ENCODE measurements at regions not wholly inside any gene's neighbourhood (a gene's known extent, or its start where the extent isn't known, plus 50 kb on each side); places are given as distances from the start of the nearest gene placed in this dataset.
A peak's percentile ranks its signal among the peaks of the same experiment; 100 is the strongest.
"Not testable (repeated sequence)": the region's sequence is repeated elsewhere in the genome, so short reads cannot be mapped to it uniquely, and the experiment has no call there.

DNA sequence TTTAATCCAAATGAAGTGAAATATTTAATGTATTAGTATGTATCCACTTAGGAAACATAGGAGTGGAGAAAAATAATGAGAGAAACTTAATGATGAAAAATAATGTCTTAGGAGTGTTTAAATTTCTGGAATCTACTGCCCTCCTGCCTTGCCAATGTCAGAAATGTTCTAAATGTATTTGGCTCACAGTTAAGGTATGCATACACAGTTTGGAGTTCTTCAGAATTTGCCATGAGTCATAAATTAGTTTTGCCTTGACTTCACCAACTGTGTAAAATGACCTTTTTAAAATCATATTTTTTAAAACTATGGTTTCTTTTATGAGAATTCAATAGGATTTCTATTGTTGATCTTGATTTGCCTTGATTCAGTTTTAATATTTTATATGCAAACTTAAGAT is 191.7 kb upstream of the HSF2 start:
- no peak for FAIRE-seq

DNA sequence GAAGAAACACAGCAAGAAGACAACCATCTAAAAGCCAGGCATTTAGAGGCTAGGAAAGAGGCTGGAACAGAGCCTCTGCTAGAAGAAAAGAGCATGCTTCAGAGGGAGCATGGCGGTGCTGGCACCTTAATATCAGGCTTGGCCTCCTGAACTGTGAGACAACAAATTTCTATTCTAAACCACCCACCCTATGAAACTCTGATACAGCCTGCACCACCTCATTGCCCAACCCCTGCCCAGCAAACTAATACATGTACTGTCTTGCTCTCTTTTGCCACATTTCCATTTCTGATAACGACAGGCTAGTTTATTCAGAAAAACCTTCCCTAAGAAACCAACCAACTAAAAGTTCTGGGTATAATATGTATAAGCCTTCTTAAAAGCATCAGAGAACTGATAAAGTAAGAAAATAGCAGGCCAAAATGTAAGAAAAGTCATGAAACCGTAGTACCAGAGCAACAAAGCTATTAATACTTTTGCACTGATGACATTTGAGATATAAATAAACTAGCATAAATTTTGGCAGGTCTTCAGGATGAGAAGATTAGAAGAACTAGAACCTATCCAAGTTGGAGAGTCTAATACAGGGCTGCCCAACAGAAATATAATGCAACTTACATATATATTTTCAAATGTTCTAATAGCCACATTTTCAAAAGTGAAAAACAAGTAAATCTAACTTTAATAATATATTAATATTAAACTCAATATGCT is 184.7 kb upstream of the HSF2 start:
- FAIRE-seq: no peak

DNA sequence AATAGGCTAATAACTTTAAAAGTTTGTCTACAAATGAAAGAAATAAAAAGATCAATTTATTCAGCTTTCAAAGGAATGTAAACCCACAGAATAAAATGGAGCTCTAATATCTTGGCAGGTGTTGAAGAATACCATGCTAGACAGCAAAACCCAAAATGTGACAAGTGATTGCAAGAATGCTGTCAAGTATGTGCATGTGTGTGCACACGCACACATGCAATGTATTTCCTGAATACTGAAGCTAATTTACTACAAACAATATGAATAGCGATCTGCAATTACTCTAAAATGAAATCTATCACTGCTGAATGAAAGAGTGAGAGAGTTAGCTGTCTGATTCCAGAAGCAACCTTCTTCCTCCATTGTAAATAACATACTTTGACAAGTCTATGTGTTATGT is 179.2 kb upstream of the HSF2 start:
- FAIRE-seq: no peak

DNA sequence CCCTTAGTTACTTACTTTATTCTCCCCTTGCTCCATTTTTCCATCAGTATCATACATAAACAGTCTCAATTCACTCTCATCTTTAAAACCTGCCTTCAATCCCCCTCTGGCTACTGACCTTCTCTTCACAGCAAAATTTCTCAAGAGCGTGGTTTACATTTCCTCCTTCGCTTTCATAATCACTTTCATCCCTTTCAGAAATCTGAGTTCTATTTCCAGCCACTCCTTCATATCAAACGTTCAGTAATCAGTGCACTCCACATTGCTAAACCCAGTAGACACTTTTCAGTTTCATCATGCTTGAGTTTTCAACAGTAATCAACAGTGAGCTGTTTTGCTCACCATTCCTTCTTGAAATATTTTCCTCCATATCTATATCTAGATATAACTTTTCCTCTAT is 176.7 kb upstream of the HSF2 start:
- FAIRE-seq: no peak

DNA sequence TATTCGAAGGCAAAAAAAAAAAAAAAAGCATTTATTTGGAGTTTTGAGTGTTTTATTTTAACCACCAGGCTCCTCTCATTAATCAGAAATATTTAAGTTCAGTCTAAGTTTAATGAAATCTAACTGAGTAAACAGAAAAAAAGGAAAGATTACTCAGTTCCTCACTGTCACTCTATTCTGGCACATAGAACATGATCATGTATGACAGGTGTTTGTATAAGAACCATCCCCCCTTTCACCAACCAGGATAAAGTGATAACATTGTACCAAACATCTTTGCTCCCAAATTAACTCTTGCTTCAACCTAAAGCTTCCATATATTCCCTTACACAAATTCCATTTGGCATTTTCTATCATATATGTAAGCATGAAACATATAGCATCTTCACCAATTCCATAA is 176.2 kb upstream of the HSF2 start:
- FAIRE-seq: no peak

DNA sequence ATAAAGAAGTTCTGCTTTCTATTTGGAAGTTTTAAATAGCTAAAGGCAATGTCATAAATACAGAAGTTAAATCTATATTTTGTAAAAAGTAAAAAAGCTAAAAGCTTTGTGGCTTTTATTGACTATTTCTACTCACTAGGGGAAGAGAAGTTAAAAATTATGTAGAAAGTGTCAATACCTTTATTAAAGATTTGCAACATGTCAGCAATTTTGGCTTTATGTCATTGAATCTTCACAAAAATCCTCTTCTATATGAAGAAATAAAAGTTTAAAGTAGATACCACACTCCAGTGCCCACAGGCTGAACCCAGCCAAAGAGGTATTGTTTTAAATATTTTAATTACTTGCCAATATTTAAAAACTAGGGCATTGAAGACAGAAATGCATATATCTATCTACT is 160.6 kb upstream of the HSF2 start:
- no peak for FAIRE-seq

DNA sequence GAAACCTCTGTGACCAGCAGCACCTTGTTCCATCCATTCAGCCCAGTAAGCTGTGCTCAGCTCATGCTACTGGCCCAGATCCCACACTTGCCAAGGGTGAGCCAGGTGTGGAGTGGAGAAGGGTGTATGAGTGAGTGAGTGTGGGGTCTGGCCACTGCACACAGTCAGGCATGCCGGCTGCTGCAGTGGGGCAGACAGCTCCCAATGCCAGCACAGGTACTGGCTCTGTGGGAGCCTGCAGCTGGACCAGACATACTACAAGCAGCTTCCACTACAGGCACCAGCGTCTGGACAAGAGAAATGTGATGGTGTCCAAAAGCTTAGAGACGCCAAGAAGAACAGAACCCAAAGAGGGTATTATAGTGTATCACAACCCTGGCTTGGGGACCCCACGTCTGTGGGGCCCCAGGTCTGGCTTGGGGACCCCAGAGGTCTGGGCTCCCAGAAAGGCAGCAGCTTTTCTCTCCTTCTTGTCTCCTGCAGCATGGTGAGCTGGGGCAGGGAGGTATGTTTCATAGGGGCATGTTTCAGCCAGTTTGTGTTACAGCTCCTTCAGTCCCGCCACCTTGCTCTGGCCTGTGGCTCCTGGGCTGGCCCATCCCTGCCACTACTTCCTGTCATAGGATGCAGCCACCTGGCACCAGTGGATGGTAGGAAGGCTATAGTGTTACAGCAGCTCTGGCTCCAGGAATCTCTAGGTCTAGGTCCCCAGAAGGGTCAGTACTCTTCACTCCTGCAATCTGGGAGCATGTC is 152.4 kb upstream of the HSF2 start:
- FAIRE-seq: no peak

DNA sequence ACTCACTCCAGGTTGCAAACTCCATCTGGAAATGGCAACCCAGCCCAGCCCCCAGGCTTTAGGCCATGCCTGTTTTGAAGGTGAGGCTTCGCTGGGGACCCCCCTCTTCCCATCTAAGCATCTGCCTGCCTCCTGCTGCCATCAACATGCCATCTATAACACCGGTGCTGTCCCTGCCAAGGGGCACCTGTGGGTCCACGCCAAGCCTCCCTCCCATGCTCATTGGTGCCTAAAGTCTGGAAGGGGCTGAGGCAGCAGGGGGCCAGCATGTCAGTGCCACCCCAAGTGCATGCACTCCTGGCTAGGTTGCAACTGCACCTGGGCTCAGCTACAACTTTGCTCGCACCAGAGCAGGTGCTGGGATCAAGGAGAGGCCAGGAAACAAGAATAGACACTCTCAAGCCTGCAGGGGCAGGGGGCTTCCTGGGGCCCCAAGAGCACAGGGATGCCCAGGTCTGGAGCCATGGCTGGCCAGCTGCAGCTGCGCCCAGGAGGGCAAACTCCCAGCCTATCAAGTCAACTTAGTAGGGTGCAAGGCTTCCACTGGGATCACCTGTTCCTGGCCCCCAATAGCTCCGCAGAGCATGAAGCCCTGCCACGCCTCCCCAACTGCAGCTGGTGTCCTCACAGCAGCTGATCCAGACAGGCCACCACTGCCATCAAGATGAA is 151.3 kb upstream of the HSF2 start:
- FAIRE-seq: no peak

DNA sequence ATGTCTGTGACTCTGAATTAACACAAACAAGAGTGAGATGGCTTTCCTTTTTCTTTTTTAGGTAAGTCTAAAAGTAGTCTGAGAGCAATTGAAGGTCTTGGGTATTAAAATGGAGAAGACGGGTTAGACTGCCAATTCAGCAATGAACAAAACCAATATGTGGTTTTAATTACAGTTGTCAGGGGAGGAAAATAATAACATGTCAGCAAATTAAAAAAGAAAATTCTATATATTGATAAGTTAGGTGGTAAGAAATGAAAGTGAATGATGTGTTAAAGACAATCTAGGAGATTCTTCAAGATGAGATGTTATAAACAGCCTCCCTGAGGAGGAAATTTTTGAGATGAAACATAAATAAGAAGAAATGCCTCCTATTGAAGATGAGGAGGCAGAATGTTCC is 150.6 kb upstream of the HSF2 start:
- no peak for FAIRE-seq

DNA sequence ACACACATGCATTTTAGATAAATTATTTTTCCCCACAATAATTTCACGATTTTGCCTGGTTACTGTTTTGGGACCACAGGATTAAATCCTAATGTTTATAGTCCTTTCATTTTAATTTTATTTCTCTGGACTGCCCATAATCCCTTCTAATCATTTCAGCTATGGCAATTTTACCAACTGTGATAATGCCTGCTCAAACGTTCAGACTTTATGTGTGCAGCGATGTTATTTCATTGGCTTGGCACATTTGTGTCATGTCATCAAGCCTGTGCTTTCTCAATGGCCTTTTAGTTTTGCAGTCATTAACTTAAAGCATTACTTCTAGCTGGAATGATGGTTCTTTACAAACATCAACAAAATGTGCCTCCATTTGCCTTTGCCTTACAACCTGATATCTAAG is 140.6 kb upstream of the HSF2 start:
- FAIRE-seq: no peak

DNA sequence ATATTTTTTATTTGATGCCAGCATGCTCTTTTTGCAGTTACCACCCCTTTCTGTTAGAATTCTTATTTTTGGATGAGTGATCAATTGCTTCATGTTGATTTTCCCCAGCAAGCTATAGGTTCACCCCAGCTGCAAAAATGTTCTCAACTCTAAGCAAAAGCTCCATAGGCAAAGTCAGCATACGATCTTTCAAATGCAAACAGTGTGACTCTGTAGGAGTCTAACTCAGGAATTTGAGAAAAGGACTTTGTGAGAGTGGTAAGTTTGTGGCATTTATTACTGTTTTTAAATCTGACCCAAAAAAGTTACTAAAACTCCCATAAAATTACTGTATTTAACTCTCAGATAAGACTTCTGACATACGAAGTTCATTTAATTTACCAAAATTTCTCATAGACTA is 134.9 kb upstream of the HSF2 start:
- no peak for FAIRE-seq

DNA sequence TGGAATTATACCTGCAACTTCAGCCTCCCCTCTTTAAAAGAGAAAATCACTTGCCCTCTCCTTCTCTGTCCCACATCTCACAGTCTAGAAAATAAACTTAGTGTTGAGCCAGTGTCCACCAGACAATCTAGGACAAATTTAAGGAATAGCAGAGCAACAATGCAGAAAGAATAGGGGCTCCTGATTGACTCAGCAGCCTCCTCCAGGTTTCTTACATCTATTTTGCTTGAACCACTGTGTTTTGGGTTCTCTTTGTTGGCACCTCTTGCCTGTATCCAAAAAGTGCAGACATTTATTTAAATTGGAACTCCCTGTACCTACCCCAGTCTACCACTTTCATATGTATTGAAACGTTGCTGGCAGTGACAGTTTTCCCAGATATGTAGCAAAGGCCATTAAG is 133.7 kb upstream of the HSF2 start:
- FAIRE-seq: no peak

DNA sequence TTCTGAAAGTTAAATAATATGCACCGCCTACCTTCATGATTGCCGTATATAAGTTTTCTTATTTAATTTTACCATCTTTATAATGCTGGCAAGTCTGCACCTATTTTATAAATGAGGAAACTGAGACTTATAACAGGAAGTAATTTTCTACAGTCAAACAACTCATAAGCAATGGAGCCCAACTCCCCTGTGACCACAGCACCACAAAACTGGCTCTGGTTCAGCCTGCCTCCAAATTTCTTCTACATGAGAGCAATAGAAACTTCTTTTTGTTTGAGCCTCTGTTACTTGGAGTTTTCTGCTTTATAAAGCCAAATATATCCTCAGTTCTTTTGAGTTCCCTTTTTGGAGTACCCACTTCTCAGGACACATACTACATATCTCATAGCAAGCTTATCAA is 131.1 kb upstream of the HSF2 start:
- no peak for FAIRE-seq

DNA sequence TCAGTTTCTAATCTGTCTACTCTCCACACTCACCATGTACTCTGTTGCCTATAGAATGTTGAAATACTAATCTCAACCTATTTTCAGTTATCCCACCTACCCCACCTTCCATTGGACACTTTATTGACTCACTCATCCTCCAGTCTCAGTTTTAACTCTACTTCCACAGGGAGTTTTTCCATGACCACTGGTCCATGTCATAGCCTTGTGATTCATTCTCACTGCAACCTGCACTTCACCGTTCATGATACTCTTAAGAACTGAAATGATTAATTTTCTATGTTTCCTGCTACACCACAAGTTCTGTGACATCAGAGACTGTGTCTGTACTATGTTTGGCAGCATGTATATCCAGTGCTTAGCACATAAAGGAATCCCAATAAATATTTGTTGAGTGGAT is 122.8 kb upstream of the HSF2 start:
- FAIRE-seq: no peak

DNA sequence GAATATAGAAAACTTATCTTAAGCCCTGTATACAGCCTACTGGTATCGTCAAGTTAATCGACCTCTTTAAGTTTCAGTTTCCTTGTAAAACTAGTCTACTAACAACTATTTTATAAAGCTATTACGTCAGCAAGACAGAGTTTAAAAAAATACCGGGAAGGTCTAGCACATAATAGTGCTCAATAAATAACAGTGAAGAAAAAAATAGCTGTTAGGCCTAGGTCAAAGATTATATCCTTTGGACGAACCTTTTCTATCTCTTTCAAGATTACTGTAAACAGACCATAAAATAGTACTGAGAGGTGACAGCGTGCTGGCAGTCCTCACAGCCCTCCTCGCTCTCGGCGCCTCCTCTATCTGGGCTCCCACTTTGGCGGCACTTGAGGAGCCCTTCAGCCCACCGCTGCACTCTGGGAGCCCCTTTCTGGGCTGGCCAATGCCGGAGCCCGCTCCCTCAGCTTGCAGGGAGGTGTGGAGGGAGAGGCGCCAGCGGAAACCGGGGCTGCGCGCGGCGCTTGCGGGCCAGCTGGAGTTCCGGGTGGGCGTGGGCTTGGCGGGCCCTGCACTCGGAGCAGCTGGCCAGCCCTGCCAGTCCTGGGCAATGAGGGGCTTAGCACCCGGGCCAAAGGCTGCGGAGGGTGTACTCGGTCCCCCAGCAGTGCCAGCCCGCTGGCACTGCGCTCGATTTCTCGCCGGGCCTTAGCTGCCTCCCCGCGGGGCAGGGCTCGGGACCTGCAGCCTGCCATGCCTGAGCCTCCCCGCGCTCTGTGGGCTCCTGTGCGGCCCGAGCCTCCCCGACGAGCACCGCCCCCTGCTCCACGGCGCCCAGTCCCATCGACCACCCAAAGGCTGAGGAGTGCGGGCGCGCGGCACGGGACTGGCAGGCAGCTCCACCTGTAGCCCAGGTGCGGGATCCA is 119.1 kb upstream of the HSF2 start:
- FAIRE-seq: not testable (repeated sequence)

DNA sequence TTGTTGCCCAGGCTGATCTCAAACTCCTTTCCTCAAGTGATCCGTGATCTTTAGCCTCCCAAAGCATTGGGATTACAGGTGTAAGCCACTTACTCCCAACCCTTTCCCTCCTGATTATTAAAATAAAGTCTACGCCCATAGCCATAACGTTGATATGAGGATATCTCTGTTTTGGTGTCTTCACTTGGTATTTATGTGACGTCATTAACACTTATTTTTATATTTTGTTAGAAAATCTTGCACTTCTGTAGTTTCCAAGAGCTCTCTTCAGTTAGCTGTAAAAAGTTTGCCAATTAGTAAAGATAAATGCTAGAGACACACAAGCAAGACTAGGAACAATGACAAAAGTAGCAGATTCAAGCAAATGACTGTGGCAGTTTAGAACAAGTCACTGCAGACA is 115.6 kb upstream of the HSF2 start:
- no peak for FAIRE-seq

DNA sequence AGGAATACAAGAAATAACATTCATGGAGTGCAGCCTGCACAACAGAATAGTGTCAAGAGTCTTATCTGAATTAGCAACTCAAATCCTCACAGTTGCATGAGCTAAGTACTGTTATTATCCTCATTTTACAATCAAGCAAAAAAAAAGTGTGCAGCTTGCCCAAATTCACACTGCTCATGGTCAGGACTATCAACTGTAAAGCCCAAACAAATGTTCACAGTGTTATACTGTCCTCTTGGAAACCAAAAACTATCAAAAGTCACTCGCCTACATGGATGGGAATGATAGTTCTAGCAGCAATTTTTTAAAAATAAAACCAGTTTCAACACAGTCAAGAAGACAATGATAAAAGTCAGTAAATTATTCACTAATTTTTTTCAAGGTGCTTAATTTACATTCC is 114.6 kb upstream of the HSF2 start:
- FAIRE-seq: no peak

DNA sequence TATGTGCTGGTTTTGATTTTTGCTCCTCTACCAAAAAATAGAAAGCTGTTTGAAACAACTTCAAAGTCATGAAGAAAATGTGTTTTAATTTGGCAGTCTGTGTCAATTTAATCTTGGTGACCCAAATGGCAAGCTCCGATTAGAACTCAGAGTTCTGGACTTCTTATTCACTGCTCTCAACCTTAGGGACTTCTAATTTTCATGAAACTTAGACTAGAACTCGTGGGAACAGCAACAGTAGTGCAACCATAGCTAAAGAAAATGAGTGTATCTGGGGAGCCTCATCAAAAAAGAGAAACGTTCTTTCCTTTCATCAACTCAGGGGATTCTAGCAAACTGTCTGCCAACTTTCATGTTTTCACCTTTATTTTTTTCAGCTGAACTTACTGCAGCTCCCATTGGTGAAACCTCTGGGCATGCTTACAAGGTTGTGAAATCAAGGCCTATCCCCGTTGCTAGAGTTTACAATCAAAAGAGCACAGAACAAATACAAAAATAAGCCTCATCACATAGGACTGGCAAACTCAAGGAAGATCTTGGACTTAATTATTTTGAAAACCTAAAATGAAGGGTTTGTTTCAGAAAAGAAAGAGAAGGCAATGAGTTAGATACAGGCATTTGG is 114.0 kb upstream of the HSF2 start:
- FAIRE-seq: no peak

DNA sequence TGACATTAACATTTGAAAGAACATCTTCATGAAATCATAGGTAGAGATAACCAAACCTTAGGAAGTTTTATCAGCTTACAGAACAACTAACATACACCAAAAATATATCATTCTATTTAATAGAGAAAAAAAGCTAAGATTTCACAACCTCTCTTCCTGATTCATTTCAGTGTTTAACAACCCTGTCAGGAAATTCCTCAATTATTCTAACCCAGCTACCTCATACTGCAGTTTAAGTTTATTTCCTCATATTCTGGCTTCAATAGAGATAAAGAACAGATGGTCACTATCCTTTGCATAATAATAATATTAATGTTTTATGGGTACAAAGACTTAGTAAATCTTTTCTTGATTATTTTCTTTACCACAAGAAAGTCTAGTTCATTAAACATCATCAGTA is 112.9 kb upstream of the HSF2 start:
- FAIRE-seq: peak; percentile 41

DNA sequence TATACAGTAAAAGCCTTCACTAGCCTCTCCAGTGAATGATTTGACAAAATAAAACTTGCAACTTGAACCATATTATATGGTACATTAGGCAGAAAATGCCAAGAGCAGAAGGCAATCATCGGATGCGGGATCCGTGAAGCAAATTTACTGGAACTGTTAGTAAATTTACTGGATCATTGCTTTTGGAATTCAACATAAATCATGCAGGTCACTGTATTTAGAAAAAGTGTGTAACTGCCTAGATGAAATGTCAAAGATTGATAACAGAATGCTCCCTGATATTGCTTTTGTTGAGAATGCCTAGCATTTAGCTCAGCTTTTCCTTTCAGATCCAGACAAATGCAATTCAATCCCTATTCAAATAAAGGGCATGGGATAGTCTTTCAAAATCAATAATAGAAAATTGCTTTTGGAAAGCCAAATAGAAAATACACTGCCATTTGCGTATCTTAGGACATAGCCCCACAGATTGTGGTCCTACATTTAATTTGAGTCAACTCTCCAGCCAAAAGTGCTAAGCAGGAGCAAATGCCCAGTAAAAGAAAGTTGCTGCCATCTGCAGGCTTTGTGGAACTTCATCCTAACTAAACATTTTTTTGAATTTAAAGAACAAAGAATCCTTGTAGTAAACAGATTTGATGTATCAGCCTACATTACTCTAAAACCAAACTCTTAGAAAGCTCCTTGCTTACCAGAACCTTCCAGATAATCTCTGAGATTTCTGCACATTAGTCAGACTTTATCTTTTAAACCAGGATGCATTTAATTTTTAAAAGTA is 109.5 kb upstream of the HSF2 start:
- FAIRE-seq: peak; percentile 98

DNA sequence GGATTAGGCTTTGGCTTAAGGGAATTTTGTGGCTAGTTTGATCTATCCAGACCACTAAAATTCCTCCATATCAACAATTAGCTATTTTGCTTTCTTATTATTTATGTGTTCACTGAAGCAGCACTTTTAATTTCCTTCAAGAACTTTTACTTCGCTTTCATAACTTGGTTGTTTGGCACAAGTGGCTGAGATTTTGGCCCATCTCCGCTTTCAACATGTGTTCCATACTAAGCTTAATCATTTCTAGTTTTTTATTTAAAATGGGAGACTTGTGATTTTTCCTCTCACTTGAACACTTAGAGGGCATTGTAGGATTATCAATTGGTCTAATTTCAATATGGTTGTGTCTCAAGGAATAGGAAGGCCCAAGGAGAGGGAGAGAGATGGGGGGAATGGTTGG is 102.4 kb upstream of the HSF2 start:
- no peak for FAIRE-seq

DNA sequence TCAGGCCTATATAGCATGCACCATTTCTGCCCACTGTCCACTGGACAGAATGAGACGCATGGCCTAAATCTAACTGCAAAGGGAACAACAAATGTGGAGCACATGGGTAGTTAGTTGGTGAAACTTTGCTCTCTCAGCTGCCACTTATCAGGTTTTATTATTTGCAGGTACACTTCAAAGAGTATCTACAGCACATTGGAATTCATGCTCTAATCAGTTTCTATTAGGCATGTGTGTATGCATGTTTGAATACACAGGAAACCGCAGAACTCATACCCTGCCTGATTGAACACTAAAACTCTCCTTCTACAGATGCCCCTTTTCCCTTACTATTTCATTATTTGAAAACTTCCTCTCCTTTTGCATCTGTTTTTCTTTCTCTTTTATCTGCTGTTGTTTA is 97.4 kb upstream of the HSF2 start:
- no peak for FAIRE-seq

Measured in G401.6 (cell line).